GM21529 (cell line): ENCODE measurements at regions not wholly inside any gene's neighbourhood (a gene's known extent, or its start where the extent isn't known, plus 50 kb on each side); places are given as distances from the start of the nearest gene placed in this dataset.

Source experiments
- ATAC-seq: cut with Tn5 transposase; IDR thresholded peaks from one replicate; pipeline ENCODE4 v1.9.1; 2021; ENCODE audit not compliant: unreplicated experiment

DNA sequence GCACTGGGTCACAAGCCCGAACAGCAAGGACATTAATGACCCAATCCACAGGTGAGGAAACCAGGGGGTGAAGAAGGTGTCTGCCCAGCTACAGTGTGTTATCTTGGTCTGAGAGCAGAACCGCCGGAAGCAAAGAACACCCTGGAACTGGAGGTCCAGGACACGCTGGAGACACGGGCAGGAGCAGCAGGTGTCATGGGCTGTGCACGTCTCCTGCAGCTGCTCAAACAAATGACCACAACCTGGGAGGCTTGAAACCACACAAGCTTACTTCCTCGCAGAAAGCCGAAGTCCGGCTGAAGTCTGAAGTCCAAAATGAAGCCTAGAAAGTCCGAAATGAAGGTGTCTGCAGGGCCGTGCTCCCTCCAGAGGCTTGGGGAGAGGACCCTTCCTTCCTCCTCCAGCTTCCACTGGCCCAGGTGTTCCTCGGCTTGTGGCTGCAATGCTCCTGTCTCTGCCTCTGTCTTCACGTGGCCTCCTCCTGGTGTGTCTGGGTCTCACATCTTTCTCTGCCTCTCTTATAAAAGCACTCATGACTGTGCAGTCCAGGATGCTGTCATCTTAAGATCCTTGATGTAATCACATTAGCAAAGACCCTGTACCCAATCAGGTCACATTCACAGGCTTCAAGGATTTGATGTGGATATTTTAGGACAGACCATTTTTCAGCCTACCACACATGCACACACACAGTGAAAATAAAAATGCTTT, 351.2 kb downstream of the C16orf95 start:
- no peak for ATAC-seq

DNA sequence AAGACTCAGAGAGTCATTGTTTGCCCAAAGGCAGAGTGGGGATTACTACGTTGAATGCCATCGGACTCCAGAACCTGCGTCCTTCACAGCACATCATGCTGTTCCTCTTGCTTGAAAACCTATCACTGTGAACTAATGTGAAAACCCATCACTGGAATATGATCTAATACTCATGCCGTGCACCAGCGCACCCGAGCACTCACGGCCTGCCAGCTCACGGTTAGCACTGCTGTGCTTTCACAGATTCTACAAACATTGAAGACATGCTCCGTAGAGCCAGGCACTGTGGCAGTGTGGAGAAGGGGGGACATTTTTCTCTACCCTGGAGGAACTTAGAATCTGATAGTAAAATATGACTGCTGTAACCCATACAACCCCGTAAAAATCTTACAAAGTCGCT, 350.4 kb downstream of the C16orf95 start:
- no peak for ATAC-seq

DNA sequence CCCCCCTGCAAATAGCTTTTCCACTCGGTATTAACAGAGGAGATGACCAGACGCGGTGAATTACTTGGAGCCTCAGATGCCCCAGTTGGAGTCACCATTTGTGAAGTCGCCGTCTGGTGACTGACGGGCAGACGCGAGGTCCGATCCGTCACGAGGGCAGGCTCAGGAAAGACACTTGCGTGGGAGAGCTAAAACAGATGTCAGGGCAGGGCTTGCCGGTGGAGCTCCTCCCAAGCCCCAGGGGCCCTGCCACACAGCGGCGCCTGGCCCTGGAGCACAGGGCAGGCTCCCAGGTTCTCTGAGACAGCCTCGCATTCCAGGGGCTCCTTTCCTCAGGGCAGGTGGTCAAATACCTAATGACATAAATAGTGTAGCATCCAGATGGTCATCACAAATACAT, 348.3 kb downstream of the C16orf95 start:
- ATAC-seq, result no peak

DNA sequence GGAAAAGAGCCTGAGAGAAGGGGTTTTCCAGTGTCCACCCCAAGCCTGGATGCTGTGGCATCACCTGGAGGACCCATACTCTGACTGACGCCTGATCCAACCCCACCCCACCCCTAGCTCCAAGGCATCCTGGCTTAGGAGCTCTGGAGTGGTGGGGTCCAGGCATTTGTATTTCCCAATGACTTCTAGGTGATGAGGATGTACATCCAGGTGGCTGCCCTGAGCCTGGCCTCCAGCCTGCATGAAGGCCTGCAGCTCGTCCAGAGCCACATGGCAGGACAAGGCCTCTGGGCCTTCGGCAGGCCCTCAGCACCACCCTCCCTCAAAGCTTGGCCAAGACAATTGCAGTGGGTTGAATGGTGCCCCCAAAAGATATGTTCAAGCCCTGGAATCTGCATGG, 347.5 kb downstream of the C16orf95 start:
- ATAC-seq, result no peak

DNA sequence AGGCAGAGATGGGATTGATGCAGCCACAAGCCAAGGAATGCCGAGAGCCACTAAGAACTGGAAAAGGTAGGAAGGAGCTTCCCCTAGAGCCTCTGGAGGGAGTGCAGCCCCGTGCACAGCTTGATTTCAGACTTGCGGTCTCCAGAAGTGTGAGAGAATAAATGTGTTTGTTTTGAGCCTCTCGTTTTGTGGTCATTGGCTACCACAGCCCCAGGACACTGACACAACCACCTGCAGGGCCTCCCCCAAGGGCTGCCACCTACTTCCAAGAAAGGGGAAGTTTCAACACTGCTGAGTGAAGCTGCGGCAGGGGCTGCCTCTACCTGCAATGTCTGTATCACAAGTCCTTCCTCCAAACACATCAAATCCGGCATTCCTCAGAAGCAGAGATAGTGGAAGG, 346.9 kb downstream of the C16orf95 start:
- ATAC-seq, result no peak

DNA sequence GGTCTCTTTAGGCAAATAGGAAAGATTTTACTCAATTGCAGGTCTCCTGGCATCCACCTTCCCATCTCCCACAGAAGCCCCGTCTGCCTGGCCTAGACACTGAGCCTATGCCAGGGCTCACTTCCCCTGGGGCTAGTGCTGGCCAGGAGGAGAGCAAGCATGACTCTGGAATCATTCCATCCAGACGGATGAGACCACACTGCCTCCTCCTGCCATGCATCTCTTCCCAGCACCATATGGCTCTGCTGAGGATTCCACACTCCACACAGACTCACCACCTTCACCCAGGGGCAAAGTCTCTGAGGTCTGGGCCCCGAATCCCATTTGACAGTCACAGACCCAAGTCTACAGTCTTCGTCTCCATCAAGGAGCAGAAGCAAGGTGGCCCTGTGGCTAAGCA, 346.5 kb downstream of the C16orf95 start:
- no peak for ATAC-seq

DNA sequence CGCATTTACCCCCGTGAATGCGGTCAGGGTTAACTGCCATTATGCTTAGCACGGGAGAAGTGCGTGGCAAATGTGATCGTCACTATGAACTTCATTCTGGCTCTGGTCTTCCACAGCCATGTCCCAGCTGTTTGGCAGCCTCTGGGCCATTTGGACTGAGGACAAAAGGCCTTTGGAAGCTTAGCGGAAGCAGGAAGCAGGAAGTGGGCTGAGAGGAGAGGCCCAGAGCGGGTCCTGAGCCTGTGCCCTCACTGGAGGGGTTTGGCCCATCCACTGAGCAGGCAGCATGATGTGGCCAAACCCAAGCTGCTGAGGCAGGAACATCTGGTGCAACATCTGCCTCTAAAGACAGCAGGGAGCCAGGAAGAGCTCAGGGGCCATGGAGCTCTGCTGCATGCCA, 345.9 kb downstream of the C16orf95 start:
- ATAC-seq, result no peak

DNA sequence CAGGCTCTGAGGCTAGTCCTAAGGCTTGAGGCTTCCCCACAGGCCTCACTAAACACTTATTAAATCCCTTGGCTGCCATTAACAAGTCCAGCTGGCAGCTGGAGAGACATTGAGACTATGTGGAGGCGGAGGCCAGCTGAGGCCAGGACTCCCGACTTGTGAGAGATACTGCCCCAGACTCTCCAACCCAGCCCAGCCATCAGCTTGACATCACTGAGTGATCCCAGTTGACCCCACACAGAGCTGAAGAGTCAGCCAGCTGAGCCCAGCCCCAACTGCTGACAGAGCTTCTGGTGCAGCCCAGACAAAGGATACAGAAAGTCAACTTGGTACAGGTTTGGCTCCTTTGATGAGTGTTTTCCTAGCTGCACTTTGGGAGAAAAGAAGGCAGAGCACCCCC, 343.1 kb downstream of the C16orf95 start:
- ATAC-seq, result no peak

DNA sequence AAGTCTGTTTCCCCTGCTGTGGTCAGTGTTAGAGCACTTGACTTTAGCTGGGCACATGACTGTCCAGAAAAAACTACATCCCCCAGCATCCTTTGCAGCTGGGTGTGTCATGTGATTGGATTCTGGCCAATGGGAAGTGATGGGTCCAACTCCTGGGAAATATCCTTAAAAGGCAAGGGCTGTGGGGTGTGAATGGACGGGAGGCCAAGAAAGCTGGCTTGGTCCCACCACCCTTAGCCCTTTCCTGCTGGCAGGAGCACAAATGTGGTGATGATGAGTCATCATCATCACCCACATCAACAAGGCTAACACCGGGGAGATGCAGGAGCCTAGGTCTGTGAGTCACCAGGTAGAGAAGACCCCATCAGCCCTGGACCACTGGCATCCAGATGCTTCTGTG, 341.7 kb downstream of the C16orf95 start:
- ATAC-seq, result no peak

DNA sequence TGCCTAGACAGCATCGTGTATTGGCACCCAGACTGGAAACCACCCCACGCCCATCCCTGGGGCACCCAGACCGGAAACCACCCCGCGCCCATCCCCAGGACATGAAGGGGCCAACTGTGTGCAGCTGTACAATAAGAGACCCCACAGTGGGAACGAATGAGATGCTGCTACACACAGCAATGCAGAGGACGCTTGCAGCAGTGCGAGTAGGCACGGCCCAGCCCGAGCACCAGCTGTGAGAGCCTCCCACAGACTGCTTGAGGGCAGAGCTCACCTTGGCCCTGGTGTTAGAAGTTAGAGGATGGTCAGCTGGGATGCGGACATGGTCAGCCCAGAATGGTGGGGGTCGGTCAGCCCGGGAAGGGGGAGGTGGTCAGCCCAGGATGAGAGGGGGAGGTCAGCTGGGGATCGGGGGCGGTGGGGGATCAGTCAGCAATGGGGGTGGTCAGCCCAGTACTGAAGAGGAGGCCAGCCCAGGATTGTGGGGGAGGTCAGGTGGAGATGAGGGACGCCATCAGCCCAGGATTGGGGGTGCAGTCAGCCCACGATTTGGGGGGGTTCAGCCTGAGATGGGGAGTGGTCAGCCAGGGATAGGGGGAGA, 340.0 kb downstream of the C16orf95 start:
- no peak for ATAC-seq

DNA sequence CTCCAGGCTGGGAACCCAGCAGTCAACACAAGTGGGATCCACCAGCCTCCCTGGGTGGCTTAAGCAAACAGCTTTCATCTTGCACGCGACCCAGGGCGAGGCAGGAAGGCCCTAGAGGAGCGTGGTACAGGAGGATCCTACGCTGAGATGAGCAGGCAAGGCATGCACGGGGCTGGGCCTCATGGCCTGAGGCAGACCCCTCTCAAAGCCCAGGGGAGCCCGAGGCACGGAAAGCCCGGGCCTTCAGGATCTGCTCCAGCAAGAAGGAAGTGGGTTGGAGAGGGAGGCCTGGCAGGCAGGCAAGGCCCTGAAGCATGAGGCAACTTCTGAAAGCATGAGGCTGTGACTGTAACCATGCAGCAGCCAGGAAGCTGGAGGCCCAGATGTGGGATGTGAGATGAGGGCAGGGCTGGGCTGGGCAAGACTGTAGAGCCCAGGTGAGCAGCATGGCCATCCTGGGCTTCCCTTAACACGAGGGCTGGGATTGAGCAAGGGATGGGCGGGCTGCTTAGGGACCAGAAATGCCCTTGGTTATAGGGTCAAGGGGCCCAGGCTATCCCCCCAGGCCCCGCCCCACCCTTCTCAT, 338.7 kb downstream of the C16orf95 start:
- ATAC-seq, result no peak

DNA sequence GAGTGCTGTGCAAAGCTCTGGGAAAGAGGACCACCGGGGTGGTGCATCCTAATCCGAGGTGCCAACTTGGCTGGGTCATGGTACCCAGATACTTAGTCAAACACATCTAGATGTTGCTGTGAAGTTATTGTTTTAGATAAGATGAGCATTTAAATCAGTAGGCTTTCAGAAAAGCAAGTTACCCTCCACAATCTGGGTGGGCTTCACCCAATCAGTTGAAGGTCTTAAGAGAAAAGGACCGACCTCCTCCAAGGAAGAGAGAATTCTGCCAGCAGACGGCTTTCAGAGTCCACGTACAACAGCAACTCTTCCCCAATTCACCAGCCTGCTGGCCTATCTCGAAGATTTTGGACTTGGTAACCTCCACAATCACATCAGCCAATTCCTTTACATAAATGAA, 338.1 kb downstream of the C16orf95 start:
- ATAC-seq, result no peak

DNA sequence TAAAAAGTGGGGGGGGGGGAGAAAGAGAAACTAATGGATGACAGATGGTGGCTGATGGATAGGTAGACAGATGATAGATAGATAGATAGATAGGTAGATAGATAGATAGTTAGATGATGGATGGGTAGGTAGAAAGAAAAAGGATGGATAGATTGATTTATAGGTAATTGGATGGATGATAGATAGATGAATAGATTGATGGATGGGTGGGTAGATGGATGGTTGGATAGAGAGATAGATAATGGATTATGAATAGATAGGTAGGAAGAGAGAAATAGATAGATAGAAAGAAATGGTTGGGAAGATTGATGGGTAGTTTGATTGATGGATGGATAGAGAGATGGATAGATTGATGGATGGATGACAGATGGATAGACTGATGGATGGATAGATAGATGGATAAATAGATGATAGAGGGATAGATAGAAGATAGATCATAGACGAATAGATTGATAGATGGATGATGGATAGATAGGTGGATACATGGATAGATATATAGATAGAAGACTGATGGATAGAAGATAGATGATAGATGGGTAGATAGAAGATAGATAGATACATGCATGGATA, 337.1 kb downstream of the C16orf95 start:
- ATAC-seq, result no peak

DNA sequence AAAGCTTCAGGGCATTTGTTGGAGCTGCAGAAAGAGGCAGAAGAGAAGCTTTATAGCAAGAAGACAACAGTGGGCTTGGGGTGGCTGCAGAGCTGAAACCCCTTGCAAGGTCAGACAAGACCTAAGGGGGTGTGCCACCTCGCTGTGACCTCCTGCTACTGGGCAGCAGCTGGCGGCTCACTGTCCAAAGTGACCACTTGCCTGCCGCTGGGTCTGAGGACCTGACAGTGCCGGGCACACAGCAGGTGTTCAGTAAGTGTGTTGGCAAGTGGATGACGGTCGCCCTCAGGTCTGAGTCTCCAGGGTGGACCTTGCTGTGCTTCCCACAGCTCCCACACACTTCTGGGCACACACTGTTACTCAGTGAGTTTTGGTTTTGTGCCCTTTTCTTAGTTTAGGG, 336.5 kb downstream of the C16orf95 start:
- ATAC-seq, result no peak

DNA sequence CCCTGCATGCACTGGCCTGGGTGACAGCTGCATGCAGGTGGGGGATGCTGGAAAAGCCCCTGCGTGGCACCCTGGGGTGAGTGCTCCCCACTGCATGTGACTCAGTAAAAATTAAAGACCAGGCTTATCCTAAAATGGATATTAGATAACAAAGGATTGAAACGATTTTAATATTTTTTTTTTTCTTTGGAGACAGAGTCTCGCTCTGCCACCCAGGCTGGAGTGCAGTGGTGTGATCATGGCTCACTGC, 334.9 kb downstream of the C16orf95 start:
- no peak for ATAC-seq

DNA sequence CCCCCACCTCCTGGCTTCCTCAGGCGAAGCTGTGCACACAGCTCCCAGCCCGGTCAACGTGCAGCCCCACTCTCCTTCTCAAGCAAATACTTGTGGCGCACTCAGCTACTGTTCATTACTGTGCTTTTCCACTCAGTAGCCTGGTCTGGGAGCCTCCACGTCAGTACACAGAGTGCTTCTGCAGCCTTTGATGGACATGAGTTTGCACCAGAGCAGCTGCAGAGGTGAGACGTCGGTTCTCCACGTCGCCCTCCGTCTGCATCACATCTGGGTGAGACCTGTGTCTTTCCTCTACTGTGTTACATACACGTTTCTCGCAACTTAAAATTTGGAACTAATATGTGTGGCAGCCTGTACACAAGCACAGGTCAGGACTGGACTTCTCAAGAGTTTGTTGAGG, 334.3 kb downstream of the C16orf95 start:
- no peak for ATAC-seq

DNA sequence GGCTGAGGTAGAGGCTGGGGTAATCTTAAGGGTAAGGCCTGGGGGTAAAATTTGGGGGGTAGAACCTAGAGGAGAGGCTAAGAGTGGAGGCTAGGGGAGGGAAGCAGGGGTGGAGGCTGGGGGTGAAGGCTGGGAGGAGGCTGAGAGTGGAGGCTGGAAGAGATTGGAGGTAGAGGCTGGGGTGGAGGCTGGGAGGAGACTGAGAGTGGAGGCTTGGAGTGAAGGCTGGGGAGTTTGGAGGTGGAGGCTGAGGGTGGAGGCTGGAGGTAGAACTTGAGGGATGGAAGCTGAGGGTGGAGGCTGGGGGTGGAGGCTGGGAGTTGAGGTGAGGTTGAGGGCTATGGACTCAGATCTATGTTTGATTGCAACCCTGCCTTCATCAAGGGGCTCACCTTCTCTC, 333.6 kb downstream of the C16orf95 start:
- ATAC-seq, result no peak

DNA sequence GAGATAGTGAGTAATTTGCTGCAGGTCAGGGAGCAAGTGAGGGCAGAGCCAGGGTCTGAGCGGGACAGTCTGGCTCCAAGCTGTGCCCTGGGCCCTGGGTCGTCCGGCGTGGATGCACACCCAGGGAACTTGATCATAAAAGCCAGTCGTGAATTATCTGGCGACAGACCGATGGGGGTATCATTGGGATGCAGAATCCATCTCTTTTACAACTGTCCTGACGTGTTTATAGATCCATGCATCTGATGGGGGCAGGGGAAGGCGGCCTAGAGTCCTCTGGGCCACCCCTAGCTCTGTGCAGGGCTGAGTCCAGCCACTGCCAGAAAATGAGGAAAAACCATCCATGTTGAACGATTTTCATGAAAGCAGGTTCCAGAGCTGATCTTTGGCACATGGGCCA, 332.8 kb downstream of the C16orf95 start:
- no peak for ATAC-seq

DNA sequence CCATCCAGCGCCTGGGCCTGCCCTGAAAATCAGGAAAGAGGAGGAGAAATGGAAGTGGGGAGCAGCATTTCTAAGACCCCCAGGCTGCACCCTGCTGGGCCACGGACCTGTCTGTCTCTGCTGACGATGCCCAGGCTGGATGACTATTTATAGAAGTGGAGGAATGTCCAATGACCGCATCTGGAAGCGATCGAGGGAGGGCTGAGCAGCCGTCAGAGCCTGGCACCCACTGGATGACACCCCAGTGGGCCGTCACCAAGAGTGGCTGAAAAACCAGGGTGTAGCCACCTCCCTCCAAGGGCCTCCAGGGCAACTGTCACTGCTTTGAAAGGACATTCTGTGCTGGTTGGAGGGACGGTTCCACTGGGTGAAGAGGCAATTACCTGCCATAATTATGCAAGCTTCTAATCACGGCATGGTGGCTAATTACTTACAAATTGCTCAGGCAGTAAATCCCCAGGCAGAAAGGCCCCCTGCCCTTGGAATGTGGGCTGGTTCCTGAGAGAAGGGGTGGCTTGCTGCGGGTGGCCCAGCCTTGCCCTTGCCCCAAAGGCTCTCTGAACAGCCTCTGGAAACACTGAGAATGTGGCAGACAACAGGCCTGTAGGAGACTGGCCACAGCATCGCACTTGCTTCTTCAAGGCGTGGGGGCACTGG, 332.1 kb downstream of the C16orf95 start:
- no peak for ATAC-seq

DNA sequence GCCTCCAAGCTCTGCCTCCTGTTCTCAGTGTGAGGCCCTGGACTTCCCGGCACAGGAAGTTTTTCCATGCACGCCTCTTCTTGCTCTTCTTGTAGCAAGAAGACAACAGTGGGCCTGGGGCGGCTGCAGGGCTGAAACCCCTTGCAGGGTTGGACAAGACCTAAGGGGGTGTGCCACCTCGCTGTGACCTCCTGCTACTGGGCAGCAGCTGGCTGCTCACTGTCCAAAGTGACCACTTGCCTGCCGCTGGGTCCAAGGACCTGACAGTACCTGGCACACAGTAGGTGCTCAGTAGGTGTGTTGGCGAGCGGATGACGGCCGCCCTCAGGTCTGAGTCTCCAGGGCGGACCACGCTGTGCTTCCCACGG, 331.6 kb downstream of the C16orf95 start:
- no peak for ATAC-seq

DNA sequence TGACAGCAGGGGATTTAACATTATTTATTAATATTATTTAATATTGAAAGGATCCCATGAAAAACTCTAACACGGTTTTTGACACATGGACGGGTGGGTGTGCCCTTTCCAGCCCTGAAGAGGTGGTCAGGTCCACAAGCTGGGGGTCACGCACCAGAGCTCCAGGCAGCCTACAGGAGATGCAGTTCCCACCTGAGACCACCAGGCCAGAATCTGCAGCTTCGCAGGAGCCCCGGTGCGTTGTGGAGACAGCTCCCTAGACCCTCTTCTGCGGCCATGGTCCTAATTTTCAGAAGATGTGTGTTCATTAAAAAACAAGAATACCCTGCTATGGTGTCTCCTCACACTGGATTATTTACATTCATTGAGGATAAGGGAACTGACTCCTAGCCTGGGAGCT, 331.1 kb downstream of the C16orf95 start:
- ATAC-seq, result no peak

DNA sequence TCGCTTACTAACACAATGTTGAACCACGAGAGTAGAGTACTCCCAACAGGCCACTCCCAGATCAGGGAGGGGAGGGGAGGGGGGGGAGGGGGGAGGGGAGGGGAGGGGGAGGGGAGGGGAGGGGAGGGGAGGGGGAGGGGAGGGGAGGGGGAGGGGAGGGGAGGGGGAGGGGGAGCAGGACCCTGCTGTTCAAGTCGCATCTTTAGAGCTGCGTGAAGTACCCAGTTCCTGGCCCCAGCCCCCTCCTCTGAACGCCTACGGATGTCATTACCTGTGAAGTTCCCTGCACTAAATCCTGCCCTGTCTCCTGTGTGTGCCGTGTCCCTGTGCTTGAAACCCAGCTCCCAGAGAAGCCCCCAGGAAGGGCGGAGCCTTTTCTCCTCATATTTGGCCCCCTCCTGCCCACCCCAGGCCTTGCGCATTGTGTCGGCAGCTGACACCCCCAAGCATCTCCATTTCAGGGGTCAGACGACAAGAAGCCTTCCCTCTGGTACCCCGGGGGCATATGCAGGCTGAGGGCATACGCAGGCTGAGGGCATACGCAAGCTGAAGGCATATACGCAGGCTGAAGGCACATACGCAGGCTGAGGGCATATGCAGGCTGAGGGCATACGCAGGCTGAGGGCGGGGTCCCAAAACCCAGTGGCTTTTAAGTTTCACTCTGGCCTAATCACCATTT, 330.2 kb downstream of the C16orf95 start:
- no peak for ATAC-seq
